ENCODE measurements at regions not wholly inside any gene's neighbourhood (a gene's known extent, or its start where the extent isn't known, plus 50 kb on each side); places are given as distances from the start of the nearest gene placed in this dataset.
"Not testable (repeated sequence)": the region's sequence is repeated elsewhere in the genome, so short reads cannot be mapped to it uniquely, and the experiment has no call there.

GRCh38 chr6:169980826-169981450, 229.5 kb downstream of the ERMARD start:
- no peak overlapping the region for H3K4me3 ChIP-seq (ENCODE audit: insufficient read depth, low read depth, low read length, poor library complexity, severe bottlenecking)
- no peak overlapping the region for H3K27ac ChIP-seq (ENCODE audit: insufficient read depth, low read length, poor library complexity, severe bottlenecking)
- no peaks in the 10 kb centered on the region for H3K4me1 ChIP-seq (ENCODE audit: control insufficient read depth, insufficient read depth, low read length, poor library complexity, severe bottlenecking)
- no peaks in the 10 kb centered on the region for H3K9me3 ChIP-seq (ENCODE audit: control insufficient read depth, low read length)
- H3K36me3 ChIP-seq (ENCODE audit: control insufficient read depth, insufficient read depth, low read length) = no peaks in the 10 kb centered on the region
- no peaks in the 10 kb centered on the region for H3K27me3 ChIP-seq (replicated peaks; ENCODE audit: control insufficient read depth, insufficient read depth, low read length, poor library complexity, severe bottlenecking)
- no peak for DNase-seq

- DNase-seq = no peak
- no peaks in the 10 kb centered on the region for H3K36me3 ChIP-seq (ENCODE audit: control insufficient read depth, insufficient read depth, low read length)
Observed at GRCh38 chr6:169979873-169980432, 228.5 kb downstream of the ERMARD start.

GRCh38 chr6:169978615-169979161, 227.3 kb downstream of the ERMARD start:
- Histone ChIP-seq H3K9me3 (ENCODE audit: control insufficient read depth, low read length) (no peaks in the 10 kb centered on the region), H3K4me3 (ENCODE audit: insufficient read depth, low read depth, low read length, poor library complexity, severe bottlenecking) (no peak overlapping the region), H3K27me3 (replicated peaks; ENCODE audit: control insufficient read depth, insufficient read depth, low read length, poor library complexity, severe bottlenecking) (no peaks in the 10 kb centered on the region), H3K27ac (ENCODE audit: insufficient read depth, low read length, poor library complexity, severe bottlenecking) (no peak overlapping the region), H3K4me1 (ENCODE audit: control insufficient read depth, insufficient read depth, low read length, poor library complexity, severe bottlenecking) (no peaks in the 10 kb centered on the region), H3K36me3 (ENCODE audit: control insufficient read depth, insufficient read depth, low read length) (no peaks in the 10 kb centered on the region)
- DNase-seq = no peak

More at GRCh38 chr6:169979873-169980432, 228.5 kb downstream of the ERMARD start:
- H3K27ac ChIP-seq (ENCODE audit: insufficient read depth, low read length, poor library complexity, severe bottlenecking) = no peak overlapping the region
- no peaks in the 10 kb centered on the region for H3K27me3 ChIP-seq (replicated peaks; ENCODE audit: control insufficient read depth, insufficient read depth, low read length, poor library complexity, severe bottlenecking)
- no peak overlapping the region for H3K4me3 ChIP-seq (ENCODE audit: insufficient read depth, low read depth, low read length, poor library complexity, severe bottlenecking)
- H3K9me3 ChIP-seq (ENCODE audit: control insufficient read depth, low read length) = no peaks in the 10 kb centered on the region
- H3K4me1 ChIP-seq (ENCODE audit: control insufficient read depth, insufficient read depth, low read length, poor library complexity, severe bottlenecking) = no peaks in the 10 kb centered on the region

DNA sequence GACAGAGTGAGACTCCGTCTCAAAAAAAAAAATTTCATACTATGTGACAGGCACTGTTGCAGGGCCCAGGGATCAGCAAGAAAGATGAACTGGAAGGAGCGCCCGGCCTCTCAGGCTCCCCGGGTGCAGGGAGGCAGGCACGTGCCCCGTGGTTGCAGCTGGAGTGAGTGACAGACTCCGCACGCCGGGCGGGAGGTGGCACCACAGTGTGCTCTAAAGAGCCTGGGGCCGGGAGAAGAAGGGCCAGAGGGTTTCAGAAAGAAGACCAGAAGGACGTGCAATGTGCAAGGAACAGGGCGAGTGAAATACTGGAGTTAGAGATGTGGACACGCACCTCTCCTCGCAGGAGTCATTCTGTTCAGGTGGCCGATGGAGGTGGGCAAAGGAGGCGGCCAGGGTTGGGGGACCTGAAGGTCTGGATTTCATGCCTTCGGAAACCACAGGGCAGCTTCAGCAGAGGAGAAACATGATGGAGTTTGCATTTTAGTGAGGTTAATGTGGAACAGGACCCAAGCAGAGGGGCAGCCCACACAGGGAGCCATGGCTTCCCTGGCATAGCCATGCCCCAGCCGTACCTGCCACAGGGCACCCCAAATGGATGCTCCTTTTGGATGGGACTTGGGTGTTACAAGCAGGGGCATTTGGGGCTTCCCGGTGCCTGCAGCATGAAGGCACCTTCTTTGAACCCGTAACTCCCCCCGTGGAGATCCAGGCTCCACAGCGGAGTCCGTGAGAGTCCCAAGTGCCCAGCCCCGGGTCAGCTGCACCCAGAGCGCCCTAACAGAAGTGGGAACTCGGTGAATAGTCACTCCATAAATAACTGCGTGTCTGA, 226.2 kb downstream of the ERMARD start:
- Histone ChIP-seq H3K4me3 (ENCODE audit: insufficient read depth, low read depth, low read length, poor library complexity, severe bottlenecking) (no peak overlapping the region), H3K9me3 (ENCODE audit: control insufficient read depth, low read length) (no peaks in the 10 kb centered on the region), H3K36me3 (ENCODE audit: control insufficient read depth, insufficient read depth, low read length) (no peaks in the 10 kb centered on the region), H3K4me1 (ENCODE audit: control insufficient read depth, insufficient read depth, low read length, poor library complexity, severe bottlenecking) (no peaks in the 10 kb centered on the region), H3K27me3 (replicated peaks; ENCODE audit: control insufficient read depth, insufficient read depth, low read length, poor library complexity, severe bottlenecking) (no peaks in the 10 kb centered on the region), H3K27ac (ENCODE audit: insufficient read depth, low read length, poor library complexity, severe bottlenecking) (no peak overlapping the region)
- DNase-seq = no peak

GRCh38 chr6:169976301-169977081, 225.1 kb downstream of the ERMARD start:
- H3K27me3 ChIP-seq (replicated peaks; ENCODE audit: control insufficient read depth, insufficient read depth, low read length, poor library complexity, severe bottlenecking) = no peaks in the 10 kb centered on the region
- no peak for DNase-seq
- H3K36me3 ChIP-seq (ENCODE audit: control insufficient read depth, insufficient read depth, low read length) = no peaks in the 10 kb centered on the region
- H3K4me1 ChIP-seq (ENCODE audit: control insufficient read depth, insufficient read depth, low read length, poor library complexity, severe bottlenecking) = no peaks in the 10 kb centered on the region
- no peak overlapping the region for H3K4me3 ChIP-seq (ENCODE audit: insufficient read depth, low read depth, low read length, poor library complexity, severe bottlenecking)
- H3K9me3 ChIP-seq (ENCODE audit: control insufficient read depth, low read length) = no peaks in the 10 kb centered on the region
- H3K27ac ChIP-seq (ENCODE audit: insufficient read depth, low read length, poor library complexity, severe bottlenecking) = no peak overlapping the region

GRCh38 chr6:169975701-169976100, 224.3 kb downstream of the ERMARD start:
- no peaks in the 10 kb centered on the region for H3K36me3 ChIP-seq (ENCODE audit: control insufficient read depth, insufficient read depth, low read length)
- H3K27me3 ChIP-seq (replicated peaks; ENCODE audit: control insufficient read depth, insufficient read depth, low read length, poor library complexity, severe bottlenecking) = no peaks in the 10 kb centered on the region
- no peaks in the 10 kb centered on the region for H3K4me1 ChIP-seq (ENCODE audit: control insufficient read depth, insufficient read depth, low read length, poor library complexity, severe bottlenecking)
- no peak for DNase-seq
- no peak overlapping the region for H3K27ac ChIP-seq (ENCODE audit: insufficient read depth, low read length, poor library complexity, severe bottlenecking)
- H3K9me3 ChIP-seq (ENCODE audit: control insufficient read depth, low read length) = no peaks in the 10 kb centered on the region
- no peak overlapping the region for H3K4me3 ChIP-seq (ENCODE audit: insufficient read depth, low read depth, low read length, poor library complexity, severe bottlenecking)

- no peak overlapping the region for H3K27ac ChIP-seq (ENCODE audit: insufficient read depth, low read length, poor library complexity, severe bottlenecking)
- H3K36me3 ChIP-seq (ENCODE audit: control insufficient read depth, insufficient read depth, low read length) = no peaks in the 10 kb centered on the region
- H3K4me1 ChIP-seq (ENCODE audit: control insufficient read depth, insufficient read depth, low read length, poor library complexity, severe bottlenecking) = no peaks in the 10 kb centered on the region
- H3K9me3 ChIP-seq (ENCODE audit: control insufficient read depth, low read length) = no peaks in the 10 kb centered on the region
- DNase-seq = no peak
- H3K27me3 ChIP-seq (replicated peaks; ENCODE audit: control insufficient read depth, insufficient read depth, low read length, poor library complexity, severe bottlenecking) = no peaks in the 10 kb centered on the region
- no peak overlapping the region for H3K4me3 ChIP-seq (ENCODE audit: insufficient read depth, low read depth, low read length, poor library complexity, severe bottlenecking)
Observed at GRCh38 chr6:169975286-169975685, 223.9 kb downstream of the ERMARD start.

- no peaks in the 10 kb centered on the region for H3K36me3 ChIP-seq (ENCODE audit: control insufficient read depth, insufficient read depth, low read length)
- H3K9me3 ChIP-seq (ENCODE audit: control insufficient read depth, low read length) = no peaks in the 10 kb centered on the region
- H3K27me3 ChIP-seq (replicated peaks; ENCODE audit: control insufficient read depth, insufficient read depth, low read length, poor library complexity, severe bottlenecking) = no peaks in the 10 kb centered on the region
- H3K27ac ChIP-seq (ENCODE audit: insufficient read depth, low read length, poor library complexity, severe bottlenecking) = no peak overlapping the region
- H3K4me1 ChIP-seq (ENCODE audit: control insufficient read depth, insufficient read depth, low read length, poor library complexity, severe bottlenecking) = no peaks in the 10 kb centered on the region
- H3K4me3 ChIP-seq (ENCODE audit: insufficient read depth, low read depth, low read length, poor library complexity, severe bottlenecking) = no peak overlapping the region
- DNase-seq = no peak
Observed at GRCh38 chr6:169974663-169975062, 223.2 kb downstream of the ERMARD start.

DNA sequence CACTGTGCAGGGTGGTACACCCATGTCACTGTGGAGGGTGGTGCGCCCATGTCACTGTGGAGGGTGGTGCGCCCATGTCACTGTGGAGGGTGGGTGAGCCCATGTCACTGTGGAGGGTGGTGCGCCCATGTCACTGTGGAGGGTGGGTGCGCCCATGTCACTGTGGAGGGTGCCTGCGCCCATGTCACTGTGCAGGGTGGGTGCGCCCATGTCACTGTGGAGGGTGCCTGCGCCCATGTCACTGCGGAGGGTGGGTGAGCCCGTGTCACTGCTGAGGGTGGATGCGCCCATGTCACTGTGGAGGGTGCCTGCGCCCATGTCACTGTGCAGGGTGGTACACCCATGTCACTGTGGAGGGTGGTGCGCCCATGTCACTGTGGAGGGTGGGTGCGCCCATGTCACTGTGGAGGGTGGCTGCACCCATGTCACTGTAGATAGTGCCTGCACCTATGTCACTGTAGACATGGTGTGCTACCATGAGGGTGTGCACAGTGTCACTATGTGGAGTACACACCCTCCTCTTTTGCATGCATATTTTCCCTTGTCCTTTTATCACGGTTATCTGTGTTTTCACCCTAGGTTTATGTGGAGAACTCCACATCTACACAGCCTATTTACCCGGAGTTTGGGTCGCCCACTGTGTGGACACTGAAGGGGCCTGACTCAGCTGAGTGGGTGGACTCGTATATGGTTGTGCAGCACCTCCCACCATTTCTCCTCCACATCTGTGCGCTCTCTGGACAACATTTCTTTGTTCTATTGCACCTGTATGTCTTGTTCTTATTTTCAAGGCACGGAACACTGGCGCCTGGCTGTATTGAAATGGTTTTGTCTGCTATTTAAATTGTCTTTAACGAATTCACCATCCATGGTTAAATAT, 222.4 kb downstream of the ERMARD start:
- not testable (repeated sequence) for H3K27ac ChIP-seq (ENCODE audit: insufficient read depth, low read length, poor library complexity, severe bottlenecking); H3K36me3 ChIP-seq (ENCODE audit: control insufficient read depth, insufficient read depth, low read length); H3K4me1 ChIP-seq (ENCODE audit: control insufficient read depth, insufficient read depth, low read length, poor library complexity, severe bottlenecking); H3K27me3 ChIP-seq (replicated peaks; ENCODE audit: control insufficient read depth, insufficient read depth, low read length, poor library complexity, severe bottlenecking); H3K4me3 ChIP-seq (ENCODE audit: insufficient read depth, low read depth, low read length, poor library complexity, severe bottlenecking); DNase-seq; H3K9me3 ChIP-seq (ENCODE audit: control insufficient read depth, low read length)

All from effector memory CD4-positive, alpha-beta T cell (primary cell).